Adrenal gland (tissue), 5 donors: ENCODE measurements at regions not wholly inside any gene's neighbourhood (a gene's known extent, or its start where the extent isn't known, plus 50 kb on each side); places are given as distances from the start of the nearest gene placed in this dataset.

Source experiments
- POLR2A ChIP-seq, 2 donors: fragments of 450-650 bp; IDR thresholded peaks; one replicate each; pipeline ENCODE4 v1.6.1; 2017; ENCODE audit warnings: antibody characterized with exemption in 2 of 2, mild to moderate bottlenecking in 2 of 2, moderate library complexity in 1 of 2
- TF ChIP-seq, protein P1 (sequence below), 6 experiments: fragments of 450-650 bp in 4 of 6; fragments of 200-600 bp in 2 of 6; sonication (generic) in 1 of 6; IDR thresholded peaks; 1 replicate in 5 of 6; 2 replicates in 1 of 6; pipeline versions ENCODE4 v1.5.1 to v1.8.0; 2016 to 2021; ENCODE audit warnings: antibody characterized with exemption in 6 of 6, mild to moderate bottlenecking in 2 of 6, moderate library complexity in 1 of 6
- donor health status: DM: no; HTN: no; CAD: no.

DNA sequence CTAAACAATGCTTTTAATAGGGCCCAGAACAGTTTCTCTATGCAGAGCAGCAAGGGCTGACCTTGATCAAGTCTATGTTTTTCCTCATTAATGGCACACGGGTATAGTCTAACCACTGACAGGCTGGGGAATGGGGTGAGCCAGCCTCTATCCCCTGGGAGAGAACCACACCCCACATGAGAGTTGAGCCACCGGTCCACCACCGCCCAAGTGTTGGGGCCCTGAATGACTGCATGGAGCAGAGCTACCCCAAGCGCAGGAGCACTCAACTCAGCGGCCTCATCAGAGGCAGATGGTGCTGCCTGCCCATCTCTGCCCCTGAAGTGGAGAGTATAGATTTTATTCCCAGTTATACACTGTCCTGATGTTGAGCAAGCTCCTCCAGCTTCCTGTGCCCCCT, 247.9 kb upstream of the IRX1 start:
- no peak for TF ChIP-seq POLR2A (IDR thresholded peaks at IDR 0.05)
- TF ChIP-seq, protein P1, sequence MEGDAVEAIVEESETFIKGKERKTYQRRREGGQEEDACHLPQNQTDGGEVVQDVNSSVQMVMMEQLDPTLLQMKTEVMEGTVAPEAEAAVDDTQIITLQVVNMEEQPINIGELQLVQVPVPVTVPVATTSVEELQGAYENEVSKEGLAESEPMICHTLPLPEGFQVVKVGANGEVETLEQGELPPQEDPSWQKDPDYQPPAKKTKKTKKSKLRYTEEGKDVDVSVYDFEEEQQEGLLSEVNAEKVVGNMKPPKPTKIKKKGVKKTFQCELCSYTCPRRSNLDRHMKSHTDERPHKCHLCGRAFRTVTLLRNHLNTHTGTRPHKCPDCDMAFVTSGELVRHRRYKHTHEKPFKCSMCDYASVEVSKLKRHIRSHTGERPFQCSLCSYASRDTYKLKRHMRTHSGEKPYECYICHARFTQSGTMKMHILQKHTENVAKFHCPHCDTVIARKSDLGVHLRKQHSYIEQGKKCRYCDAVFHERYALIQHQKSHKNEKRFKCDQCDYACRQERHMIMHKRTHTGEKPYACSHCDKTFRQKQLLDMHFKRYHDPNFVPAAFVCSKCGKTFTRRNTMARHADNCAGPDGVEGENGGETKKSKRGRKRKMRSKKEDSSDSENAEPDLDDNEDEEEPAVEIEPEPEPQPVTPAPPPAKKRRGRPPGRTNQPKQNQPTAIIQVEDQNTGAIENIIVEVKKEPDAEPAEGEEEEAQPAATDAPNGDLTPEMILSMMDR (IDR thresholded peaks at IDR 0.05) = no peak
